NOMO-1 treated with dmso at 0.1 percent for 144 hours (cell line): ENCODE measurements at regions not wholly inside any gene's neighbourhood (a gene's known extent, or its start where the extent isn't known, plus 50 kb on each side); places are given as distances from the start of the nearest gene placed in this dataset.

Experiments
- DNase-seq: peaks from one replicate; lab custom pipeline; 2025; ENCODE audit not compliant: unreplicated experiment; lab: John Stamatoyannopoulos, UW

DNA sequence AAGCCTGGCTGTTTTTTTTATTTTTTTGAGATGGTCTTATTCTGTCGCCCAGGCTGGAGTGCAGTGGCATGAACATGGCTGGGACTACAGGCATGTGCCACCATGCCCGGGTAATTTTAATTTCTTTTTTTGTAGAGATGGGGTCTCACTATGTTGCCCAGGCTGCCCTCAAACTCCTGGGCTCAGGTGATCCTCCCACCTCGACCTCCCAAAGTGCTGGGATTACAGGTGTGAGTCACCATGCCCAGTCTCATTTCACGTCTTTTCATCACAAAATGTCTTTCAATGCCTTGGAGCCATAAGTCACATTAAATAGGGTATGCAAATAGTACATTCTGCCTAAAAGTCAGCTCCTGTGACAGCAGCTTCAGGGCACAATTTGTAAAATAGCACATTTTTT, 52.8 kb downstream of the SOX2 start:
- DNase-seq = no peak

DNA sequence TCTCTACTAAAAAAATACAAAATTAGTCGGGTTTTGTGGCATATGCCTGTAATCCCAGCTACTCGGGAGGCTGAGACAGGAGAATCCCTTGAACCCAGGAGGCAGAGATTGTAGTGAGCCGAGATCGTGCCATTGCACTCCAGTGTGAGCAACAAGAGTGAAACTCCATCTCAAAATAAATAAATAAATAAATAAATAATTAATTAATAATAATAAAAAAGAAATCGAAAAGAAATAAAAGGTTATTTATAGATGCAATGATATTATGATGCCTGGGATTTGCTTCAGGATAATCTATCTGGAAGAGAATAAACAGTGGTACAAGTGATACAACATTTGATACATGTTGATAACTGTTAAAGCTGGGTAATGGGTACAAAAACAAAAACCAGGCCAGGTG, 58.6 kb downstream of the SOX2 start:
- DNase-seq = no peak

DNA sequence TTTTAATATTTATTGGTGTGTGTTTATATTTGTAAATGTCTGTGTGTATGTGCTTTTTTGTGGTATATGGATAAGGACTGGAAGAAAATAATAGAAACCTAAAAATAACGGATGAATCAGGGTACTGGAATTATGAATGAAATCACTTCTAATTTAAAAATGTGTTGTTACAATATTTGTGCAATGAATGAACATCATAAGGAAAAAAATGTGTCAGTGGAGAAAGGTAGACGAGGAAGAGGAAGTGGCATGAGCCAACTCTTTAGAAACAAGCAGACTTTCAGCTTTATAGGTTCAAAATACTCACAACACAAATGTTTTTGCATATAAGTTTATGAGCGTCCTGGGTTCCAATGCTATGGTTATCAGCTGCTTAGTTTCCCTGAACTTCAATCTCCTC, 59.4 kb downstream of the SOX2 start:
- DNase-seq = no peak

DNA sequence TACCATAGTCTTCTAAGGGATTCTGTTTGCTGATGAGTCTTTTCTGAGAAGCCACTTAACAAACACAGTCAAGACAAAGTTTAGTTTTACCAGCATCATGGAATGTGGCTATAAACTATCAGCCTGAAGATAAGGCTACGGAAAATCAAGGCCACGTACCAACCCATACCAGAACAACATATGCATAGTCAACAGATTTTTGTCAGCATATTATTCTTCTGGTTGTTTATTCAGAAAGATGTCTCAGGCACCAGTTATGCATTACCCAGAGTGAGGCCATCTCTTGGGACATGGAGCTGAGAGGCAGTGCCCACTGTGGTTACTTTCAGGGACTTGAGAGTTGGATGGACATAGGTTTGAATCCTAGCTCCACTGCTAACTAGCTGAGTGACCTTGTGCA, 60.4 kb downstream of the SOX2 start:
- no peak for DNase-seq

DNA sequence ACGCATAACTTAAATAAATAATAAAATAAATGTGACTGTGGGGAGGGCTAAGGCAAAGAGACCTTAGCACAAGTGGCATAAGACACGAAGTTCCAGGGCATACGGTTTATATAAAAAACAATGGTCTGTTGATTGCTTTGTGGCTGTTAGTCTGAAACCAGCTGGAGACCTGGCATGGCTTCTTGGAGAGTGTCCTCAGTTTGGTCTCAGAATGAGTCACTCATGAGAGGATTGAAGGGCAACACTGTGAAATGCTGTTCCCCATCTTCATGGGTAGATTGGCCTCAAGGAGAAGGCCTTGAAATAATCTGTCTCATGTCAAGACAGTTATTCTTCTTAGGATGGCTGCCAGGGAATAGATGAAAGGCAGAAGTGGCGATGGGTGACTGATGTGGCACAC, 62.2 kb downstream of the SOX2 start:
- DNase-seq = no peak

DNA sequence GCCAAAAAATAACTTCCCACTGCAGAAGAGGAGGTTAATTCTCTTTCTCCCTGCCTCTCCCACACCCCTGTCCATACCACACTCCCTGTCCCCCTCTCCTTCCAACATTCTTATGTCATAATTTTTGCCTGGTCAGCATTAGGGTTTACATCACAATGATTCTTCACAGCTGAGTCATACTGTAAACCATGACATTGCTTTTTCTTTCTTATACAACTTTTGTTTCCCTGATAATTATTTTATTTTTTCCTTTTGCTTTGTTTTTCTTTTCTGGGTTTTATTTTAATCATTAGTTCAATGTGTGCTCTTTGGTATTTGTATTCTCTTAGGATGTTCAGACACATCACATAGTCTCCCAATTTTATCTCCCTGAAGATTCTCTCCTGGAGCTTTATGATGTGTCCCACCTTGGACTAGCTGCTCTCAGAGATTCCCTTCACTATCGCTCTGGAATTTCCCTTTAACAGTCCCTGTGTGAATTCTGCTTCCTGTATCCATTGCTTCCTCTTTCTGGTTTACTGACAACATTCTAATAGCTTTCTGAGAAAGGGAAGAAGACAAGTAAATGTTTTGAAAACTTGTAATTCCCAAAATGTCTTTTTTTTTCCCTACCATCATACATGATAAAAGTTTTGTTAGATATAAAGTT, 70.7 kb downstream of the SOX2 start:
- no peak for DNase-seq

DNA sequence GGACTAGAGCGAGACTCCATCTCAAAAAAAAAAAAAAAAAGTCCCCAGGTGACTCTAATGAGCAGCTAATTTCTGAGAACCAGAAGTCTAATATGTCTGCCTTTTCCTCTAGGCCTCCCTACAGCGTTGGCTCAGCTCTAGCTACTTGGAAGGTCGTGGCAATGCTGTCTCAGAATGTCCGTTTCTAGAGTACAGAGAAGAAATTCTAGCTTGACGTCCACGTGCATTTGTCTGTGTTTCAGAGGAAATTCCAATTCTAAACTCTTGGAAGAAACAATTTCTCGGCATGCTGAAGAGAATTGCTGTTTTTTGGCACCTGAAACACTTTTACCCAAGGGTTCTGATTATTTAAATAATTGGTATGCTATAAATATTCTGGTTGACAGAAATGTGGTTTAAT, 78.8 kb downstream of the SOX2 start:
- DNase-seq = no peak

DNA sequence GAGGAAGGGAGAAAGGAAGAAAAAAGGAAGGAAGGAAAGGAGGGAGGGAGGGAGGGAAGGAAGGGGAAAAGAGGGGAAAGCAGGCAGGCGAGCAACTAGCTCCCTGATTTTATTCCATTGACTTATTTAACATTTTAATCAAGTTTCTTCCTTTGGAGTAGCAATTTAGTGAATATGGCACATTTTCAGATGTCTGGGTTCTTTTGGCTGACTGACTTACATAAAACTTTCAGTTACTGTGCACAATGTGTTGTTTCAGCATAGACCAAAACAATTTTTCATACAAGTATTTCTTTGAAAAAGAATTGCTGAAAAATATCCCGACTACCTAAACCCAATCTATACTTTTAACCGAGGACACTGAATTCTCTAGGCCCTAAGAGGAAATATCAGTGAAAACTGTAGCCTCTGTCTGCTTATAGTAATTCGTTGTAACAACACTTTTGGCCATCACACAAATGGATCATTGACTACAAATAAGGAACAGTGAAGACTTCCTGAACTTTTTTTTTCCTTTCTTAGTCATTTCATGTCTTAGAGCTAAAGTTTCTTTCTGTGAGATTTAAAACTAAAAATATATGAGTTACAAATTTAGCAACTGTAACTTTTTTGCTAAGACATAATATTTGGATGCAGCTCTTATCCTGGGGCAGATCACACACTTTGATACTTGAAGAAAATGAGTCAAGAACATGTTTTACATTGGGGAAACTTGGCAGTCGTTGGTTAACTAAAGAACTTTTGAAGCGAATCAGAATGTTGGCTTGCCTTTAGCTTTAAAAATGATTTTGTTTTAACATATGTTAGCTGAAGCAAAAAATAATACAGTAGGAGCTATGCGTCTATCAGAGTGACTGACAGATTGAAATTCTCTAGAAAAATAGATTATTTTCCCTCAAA, 79.6 kb downstream of the SOX2 start:
- no peak for DNase-seq

DNA sequence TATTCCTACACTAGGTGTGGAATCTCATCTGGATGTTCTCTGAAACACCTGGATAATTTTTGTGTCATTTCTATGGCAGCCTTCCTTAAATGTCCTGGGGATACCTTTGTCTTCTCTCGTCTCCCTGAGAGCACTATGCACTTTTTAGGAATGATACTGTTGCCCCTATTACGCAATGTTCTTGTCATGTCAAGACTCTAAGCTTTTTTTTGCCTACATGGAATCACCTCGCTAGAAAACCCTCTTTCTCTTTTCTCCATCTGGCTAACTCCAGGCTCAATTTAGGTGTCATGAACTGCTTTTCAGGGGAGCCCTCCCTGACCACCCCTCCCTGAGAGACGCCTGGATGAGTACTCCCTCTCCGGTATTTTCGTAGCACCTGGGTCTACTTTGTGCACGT, 81.3 kb downstream of the SOX2 start:
- no peak for DNase-seq

DNA sequence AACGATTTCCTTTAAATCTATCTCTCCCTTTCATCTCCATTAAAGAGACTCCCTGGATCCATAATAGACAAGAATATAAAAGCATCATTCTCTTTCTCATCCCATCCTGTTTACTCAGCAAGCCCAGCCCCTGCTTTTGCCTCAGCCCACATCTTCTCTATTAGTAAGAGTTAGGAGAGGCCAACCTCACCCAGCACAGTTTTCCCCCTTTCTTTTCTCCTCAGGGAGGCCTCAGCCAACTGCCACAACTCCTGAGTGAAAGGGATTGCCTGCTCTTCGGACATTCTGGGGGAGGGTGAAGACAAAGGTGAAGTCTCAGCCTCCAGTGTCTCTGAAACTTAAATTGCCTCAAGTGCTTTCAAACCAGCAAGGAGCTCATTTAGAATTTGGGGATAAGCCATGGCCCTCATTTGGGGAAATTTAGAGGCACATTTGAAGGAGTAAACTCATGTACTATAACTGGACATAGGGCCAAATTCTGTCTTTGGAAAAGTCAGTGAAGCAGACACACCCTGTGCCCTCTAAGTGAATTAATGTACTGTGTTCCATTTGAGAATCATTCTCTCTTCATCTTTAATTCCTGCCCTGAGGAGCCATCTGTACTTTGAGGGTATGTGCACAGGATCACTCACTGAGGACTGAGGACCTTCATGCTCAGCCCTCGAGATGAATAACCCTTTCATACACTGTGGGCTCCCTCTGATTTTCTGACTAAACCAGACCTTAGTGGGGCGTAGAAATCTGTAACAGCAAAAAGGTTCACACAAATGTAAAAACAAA, 82.5 kb downstream of the SOX2 start:
- DNase-seq = no peak

DNA sequence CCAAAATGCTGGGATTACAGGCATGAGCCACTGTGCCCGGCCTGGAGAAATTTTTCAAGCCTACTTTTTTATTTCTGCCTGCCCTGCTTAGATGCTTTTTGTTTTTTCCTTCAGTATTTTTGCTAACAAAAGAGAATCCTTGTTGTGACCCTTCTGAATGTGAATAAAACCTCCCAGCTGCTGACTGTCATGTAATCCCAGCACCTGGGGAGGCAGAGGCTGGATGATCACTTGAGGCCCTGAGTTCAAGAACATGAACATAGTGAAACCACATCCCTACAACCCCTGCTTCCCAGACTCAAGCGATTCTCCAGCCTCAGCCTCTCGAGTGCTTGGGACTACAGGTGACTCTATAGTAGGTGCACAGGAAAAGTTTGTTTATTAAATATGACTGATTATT, 84.9 kb downstream of the SOX2 start:
- DNase-seq = no peak

DNA sequence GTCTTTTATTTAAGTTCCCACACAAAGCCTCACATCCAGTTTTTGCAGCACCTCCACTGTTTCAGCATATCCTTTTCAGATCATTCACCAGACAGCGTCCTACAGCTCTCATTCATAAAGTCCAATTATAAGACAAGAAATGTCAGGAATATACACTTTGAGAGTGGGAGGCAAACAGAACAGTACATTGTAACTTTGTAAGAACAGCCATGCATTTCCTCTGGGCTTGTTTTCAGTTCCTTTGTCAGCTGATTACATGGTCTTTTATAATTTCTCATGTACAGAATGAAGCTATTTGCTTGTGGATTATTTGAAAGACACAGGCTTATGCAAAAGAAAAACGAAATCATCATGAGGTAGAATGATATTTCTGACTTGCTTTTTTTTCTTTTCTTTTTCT, 85.7 kb downstream of the SOX2 start:
- no peak for DNase-seq

DNA sequence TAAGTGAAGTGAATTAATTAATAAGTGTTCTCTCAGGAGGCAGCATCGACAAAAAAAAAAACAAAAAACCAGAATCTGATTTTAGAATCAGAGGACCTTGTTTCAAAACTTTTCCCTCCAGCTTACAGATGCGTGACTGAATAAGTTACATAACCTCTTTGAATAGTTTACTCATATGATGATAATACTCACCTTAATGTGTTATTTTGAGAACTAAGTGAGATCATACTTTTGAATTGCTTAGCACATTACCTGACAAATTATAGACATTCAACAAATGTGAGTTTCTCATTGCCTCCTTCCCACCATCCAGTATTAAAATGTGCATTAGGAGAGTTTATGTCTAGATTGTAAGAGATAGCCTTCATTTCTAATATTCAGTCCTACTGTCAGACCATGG, 94.0 kb downstream of the SOX2 start:
- no peak for DNase-seq

DNA sequence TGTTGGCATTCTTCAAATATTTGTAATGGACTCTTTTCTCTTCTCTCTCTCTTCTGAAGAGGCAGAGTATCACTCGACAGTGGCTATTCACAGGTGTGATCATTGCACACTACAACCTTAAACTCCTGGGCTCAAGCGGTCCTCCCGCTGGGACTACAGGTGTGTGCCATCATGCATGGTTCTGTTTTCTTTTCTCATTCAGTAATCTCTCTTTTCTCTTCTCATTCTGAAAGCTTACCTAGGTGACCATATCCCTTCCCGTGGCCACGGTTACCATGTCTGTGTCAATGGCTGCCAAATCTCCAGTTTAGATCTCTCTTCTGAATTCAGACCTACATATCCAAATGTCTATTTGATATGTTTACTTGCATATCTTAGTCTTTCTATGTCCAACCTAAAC, 96.3 kb downstream of the SOX2 start:
- DNase-seq = no peak

DNA sequence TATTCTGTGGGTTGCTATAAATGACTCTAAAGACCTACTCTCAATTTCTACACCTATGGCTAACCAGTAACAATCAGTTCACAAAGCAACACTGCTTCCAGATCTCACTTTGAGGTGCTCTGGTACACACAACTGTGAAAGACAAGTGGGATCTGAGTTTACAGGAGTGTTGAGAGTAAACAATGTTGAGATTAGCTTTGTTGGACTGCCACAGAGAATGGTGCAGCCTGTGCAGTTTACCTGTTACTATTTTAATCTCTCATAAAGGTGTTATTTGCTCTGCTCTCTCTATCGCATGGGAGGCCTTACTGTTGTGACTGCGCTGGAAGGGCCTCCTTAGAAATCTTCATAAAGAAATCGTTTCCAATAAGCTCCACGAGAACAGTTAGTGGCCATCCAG, 112.0 kb downstream of the SOX2 start:
- no peak for DNase-seq

DNA sequence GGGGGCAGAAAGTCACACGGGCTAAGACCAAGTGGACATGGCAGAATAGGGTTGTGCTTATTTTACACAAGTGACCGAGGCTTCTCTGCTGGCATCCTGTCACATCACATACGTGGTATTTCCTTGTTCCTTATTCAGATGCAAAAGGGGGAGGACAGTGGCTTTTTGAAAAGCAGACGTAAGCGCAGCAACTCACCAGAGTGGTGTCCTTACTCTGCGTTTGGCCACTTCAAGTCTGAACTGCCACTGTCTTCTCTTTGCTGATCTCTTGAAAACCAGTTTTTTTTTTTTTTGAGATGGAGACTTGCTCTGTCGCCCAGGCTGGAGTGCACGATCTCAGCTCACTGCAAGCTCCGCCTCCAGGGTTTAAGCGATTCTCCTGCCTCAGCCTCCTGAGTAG, 113.2 kb downstream of the SOX2 start:
- DNase-seq = no peak

DNA sequence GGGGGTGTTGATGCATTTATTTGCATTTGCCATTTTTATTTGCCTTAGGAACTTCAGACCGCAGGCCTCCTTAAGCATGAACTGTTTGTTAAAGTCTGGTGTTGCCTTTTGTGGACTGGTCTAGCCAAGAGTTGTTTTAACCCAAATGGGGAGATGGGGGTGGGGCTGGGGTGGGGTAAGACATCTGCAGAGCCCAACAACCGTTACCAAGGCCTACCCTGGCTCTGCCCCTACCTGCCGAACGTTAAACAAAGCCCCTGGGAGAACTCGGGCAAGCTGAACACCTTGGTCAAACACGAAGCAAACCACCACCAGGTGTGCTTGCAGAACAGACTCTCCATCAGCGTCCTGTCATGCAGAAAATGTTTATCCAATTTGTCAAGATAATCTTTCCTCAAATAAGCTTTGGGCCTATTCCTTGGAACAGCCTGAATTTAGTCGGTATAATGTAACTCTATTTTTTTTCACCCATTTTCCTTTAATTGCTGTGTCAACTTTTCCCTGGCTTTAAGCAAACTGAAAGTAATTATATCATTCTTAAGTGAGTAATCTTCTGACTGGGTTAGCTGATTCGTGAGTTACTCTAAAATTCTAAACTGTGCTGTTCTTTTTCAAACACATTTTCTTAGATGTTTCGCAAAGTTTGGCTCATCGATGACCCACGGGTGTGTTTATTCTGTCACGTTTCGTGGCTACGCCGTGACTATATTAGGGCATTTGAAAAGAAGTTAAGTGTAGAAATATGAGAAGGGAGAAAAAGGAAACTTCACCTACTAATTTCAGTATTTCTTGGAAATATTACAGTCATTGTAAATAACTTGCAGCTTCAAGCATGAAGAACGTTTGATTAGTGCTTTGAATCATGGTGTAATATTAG, 127.6 kb downstream of the SOX2 start:
- DNase-seq = no peak

DNA sequence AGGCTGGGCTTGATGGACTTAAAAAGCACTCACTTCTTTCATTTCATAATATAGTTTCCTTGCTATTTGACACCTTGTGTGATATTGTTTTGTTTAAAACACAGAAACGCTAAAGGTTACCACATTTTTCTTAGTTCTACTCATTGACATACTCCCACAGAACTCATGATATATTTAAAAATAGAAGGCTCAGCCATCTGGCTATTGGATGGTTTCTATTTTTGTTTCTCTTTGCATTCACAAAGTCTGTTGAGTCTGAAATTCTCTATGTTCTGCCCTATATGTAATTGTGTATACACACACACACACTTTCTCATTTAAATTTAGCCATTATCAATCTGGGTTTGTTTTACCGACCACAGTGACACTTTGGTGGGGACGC, 128.2 kb downstream of the SOX2 start:
- no peak for DNase-seq

DNA sequence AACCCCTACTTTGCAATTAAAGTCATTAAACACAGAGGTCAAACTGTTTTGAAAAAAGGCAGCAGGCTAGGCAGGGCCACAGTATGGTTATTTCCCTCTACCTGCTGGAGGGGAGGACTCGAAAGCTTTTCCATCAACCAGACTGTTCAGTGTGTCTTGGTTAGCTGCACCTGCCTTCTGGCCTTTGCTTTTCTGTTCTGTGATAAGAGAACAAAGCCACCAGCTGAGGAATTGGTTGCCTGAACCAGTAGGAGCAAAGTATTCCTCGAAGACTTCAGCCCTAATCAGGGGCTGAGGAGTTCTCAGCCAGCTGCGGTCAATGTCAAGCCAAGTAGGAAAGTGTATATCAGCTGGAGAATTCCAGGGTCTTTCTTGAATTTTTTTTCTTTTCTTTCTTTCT, 132.5 kb downstream of the SOX2 start:
- DNase-seq = no peak

DNA sequence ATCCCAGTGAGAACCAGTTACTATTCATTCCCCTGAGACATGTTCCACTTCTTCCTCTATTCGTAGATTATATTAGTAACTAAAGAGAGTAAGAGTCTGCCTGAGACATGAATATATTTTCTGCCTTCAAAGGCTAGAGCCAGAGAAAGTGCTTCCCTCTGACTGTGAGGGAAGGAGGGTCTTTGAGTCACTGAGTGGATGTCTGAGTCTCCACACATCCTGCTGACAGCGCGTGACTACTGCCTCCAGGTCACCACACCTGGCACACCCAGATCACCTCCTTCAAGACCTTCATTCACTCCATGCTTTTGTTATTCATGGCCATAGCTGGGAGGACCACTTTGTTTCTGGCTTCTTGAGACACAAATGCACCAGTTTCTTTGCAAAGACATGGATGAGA, 135.6 kb downstream of the SOX2 start:
- no peak for DNase-seq

DNA sequence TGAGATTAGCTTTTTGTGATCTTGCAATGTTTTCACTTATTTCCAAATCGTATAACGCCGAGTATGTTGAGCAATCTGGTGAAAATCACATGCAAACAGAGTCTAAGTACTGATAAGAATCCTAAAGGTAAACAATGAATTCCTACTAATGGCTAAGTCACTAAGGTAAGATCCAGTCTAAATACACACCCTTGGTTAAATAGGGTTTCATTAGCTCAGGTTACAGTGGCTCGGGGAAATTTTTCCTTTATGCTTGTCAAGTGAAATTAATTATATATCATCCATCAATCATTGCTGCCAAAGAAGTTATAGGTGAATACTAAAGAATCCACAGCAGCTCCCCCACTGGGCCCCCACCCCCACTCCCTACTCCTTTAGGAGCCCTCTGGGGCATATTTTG, 139.3 kb downstream of the SOX2 start:
- no peak for DNase-seq
